ENCODE measurements at regions not wholly inside any gene's neighbourhood (a gene's known extent, or its start where the extent isn't known, plus 50 kb on each side); places are given as distances from the start of the nearest gene placed in this dataset.

- Histone ChIP-seq H3K36me3 (no peaks in the 10 kb centered on the region), H3K4me3 (no peak overlapping the region), H3K9me3 (no peaks in the 10 kb centered on the region), H3K27me3 (no peaks in the 10 kb centered on the region), H3K27ac (no peak overlapping the region), H3K4me1 (no peaks in the 10 kb centered on the region)
- TF ChIP-seq CTCF (IDR thresholded peaks at IDR 0.05) (no peak), POLR2A (IDR thresholded peaks at IDR 0.05) (no peak), POLR2AphosphoS5 (IDR thresholded peaks at IDR 0.05) (no peak)
- intact Hi-C loops (cut with DNase I; ENCODE audit: low total_unique reads) = no loop called here
- DNase-seq (ENCODE audit: low spot score in 2 of 2) = no peak
These were observed 360.2 kb upstream of the POU3F3 start for GRCh38 chr2:104493698-104494097.

DNA sequence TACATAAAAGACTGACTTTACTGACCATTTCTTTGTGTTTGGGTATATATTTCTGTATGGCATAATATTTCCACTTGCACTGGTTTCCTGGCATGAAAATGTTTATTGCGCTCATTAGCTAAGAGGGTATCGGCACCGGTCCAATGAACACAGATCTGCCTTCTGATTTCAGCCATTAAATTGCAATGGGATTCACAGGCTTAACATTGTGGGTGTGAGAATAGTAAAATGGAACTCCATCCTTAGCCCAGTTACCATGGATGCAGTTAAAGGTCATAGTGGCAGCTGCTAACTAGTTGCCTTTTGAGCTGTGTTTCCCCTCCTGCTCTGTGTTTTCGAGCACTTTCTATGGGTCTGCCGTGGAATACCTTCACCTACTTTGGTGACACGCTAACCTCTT lies 352.6 kb upstream of the POU3F3 start:
- Histone ChIP-seq H3K9me3 (no peaks in the 10 kb centered on the region), H3K27me3 (no peaks in the 10 kb centered on the region), H3K36me3 (no peaks in the 10 kb centered on the region), H3K4me1 (no peaks in the 10 kb centered on the region), H3K27ac (no peak overlapping the region), H3K4me3 (no peak overlapping the region)
- TF ChIP-seq CTCF (IDR thresholded peaks at IDR 0.05) (no peak), POLR2A (IDR thresholded peaks at IDR 0.05) (no peak), POLR2AphosphoS5 (IDR thresholded peaks at IDR 0.05) (no peak)
- no peak for DNase-seq (ENCODE audit: low spot score in 2 of 2)
- intact Hi-C loops (cut with DNase I; ENCODE audit: low total_unique reads) = no loop called here

DNA sequence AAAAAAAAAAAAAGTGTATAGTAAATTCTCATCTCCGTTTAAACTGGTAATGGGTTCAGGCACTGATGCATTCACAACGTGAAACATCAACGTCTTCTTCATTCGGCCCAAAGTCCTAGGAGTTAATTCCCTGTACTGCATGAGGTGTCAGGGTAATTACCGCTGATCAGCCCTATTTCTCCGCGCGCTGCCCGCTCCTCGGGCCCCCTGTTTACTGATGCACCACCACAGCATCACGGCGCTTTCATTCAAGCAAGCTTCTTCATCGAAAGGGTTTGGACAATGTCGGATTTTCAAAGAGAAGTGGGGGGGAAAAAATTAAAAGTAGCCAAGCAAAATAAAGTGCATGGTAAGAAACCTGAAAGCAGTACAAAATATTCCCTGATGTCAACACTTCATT lies 352.0 kb upstream of the POU3F3 start:
- Histone ChIP-seq H3K27ac (no peak overlapping the region), H3K36me3 (no peaks in the 10 kb centered on the region), H3K4me3 (no peak overlapping the region), H3K4me1 (no peaks in the 10 kb centered on the region), H3K27me3 (no peaks in the 10 kb centered on the region), H3K9me3 (no peaks in the 10 kb centered on the region)
- TF ChIP-seq CTCF (IDR thresholded peaks at IDR 0.05) (no peak), POLR2A (IDR thresholded peaks at IDR 0.05) (no peak)
- DNase-seq (ENCODE audit: low spot score in 2 of 2) = no peak
- intact Hi-C loops (cut with DNase I; ENCODE audit: low total_unique reads) = no loop called here

GRCh38 chr2:104502901-104503300 lies 351.0 kb upstream of the POU3F3 start:
- H3K36me3 ChIP-seq = no peaks in the 10 kb centered on the region
- no peaks in the 10 kb centered on the region for H3K9me3 ChIP-seq
- intact Hi-C loops (cut with DNase I; ENCODE audit: low total_unique reads) = no loop called here
- H3K4me3 ChIP-seq = no peak overlapping the region
- TF ChIP-seq POLR2AphosphoS5 (IDR thresholded peaks at IDR 0.05) (no peak), CTCF (IDR thresholded peaks at IDR 0.05) (no peak), POLR2A (IDR thresholded peaks at IDR 0.05) (no peak)
- no peaks in the 10 kb centered on the region for H3K27me3 ChIP-seq
- H3K27ac ChIP-seq = no peak overlapping the region
- H3K4me1 ChIP-seq = no peaks in the 10 kb centered on the region
- peak in 1 of 2 donors; percentile 30 for DNase-seq (ENCODE audit: low spot score in 2 of 2)

- DNase-seq (ENCODE audit: low spot score in 2 of 2) = no peak
- H3K4me3 ChIP-seq = no peak overlapping the region
- intact Hi-C loops (cut with DNase I; ENCODE audit: low total_unique reads) = no loop called here
These were observed 349.4 kb upstream of the POU3F3 start for GRCh38 chr2:104504331-104505073.

More at GRCh38 chr2:104504331-104505073, 349.4 kb upstream of the POU3F3 start:
- Histone ChIP-seq H3K27ac (no peak overlapping the region), H3K4me1 (no peaks in the 10 kb centered on the region), H3K36me3 (no peaks in the 10 kb centered on the region), H3K27me3 (no peaks in the 10 kb centered on the region), H3K9me3 (no peaks in the 10 kb centered on the region)
- TF ChIP-seq POLR2A (IDR thresholded peaks at IDR 0.05) = no peak
- no peak for TF ChIP-seq POLR2AphosphoS5 (IDR thresholded peaks at IDR 0.05)
- no peak for TF ChIP-seq CTCF (IDR thresholded peaks at IDR 0.05)
